GM12873 (cell line): ENCODE measurements at regions not wholly inside any gene's neighbourhood (a gene's known extent, or its start where the extent isn't known, plus 50 kb on each side); places are given as distances from the start of the nearest gene placed in this dataset.

Experiments used
- TF ChIP-seq, protein P1 (sequence below): IDR thresholded peaks from 2 replicates; pipeline ENCODE4 v1.5.1; 2012; ENCODE audit warnings: low read depth, mild to moderate bottlenecking, moderate library complexity, low read length, control low read depth; ENCODE audit not compliant: insufficient read depth; ENCODE audit errors: missing control alignments

DNA sequence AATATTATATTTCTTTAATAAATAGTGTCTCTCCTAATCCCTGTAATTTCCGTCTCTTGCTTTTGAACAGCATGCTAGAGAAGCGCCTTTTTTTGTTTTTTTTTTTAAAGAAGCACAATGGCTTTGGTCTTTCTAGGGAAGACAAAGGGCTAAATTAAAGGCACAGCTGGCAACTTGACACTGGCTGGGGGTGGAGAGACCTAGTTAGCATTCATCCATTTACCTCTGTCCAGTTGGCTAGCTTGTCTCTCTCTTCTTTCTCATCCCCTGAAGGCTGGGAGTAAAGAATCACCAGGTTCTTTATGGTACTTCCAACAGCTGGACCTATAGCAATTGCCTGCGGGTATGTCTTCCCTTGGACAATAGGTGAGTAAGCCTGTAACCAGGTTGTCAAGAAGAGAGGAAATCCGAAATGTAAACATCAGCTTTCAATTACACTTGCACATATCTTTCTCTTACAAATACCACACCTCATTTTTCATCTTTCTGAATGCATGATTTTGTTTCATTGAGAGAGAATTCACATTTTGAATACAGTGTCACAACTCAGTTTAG, 178.4 kb upstream of the GPR101 start:
- TF ChIP-seq, protein P1, sequence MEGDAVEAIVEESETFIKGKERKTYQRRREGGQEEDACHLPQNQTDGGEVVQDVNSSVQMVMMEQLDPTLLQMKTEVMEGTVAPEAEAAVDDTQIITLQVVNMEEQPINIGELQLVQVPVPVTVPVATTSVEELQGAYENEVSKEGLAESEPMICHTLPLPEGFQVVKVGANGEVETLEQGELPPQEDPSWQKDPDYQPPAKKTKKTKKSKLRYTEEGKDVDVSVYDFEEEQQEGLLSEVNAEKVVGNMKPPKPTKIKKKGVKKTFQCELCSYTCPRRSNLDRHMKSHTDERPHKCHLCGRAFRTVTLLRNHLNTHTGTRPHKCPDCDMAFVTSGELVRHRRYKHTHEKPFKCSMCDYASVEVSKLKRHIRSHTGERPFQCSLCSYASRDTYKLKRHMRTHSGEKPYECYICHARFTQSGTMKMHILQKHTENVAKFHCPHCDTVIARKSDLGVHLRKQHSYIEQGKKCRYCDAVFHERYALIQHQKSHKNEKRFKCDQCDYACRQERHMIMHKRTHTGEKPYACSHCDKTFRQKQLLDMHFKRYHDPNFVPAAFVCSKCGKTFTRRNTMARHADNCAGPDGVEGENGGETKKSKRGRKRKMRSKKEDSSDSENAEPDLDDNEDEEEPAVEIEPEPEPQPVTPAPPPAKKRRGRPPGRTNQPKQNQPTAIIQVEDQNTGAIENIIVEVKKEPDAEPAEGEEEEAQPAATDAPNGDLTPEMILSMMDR = no peak

- TF ChIP-seq, protein P1 = no peak
These were observed 164.2 kb upstream of the GPR101 start for GRCh38 chrX:137198040-137198439.

GRCh38 chrX:137195991-137196390, 162.2 kb upstream of the GPR101 start:
- TF ChIP-seq, protein P1 = no peak

DNA sequence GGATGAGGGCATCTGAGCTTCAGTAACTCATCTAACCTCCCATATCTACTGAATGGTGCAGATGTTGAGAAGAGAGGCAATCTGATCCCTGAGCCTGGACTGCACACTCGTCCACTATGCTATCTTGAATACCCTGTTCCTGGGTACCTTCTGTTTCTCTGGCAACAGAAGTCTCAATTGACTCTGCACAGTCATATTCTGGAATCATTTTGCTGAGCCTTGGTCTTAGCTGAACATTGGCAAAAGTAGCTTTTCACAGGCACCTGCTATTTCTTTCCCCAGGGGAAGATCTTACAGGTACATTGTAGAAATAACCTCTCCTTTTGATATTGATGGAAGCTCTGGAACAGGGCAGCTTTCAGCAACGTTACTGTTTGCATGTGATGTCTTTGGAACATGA, 161.5 kb upstream of the GPR101 start:
- TF ChIP-seq, protein P1 = no peak

DNA sequence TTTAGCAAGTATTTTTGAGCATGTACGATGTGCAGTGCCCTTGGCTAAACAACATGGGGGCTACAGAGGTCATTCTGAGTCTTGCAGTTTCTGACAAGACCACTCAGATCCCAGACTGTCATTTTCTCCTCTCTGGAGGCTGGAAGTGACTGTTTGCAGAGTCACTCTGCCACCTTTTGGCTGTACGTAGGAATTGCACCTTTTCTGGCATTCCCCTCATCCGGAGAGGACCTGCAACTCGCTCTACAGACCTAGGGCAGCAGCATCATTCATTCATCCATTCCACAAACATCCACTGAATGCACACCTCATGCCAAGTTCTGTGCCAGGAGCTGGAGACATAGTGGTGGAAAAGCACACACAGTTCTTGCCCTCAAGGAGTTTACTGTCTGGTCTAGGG, 160.4 kb upstream of the GPR101 start:
- TF ChIP-seq, protein P1 = peak; percentile 79

- TF ChIP-seq, protein P1 = no peak
These were observed 153.7 kb upstream of the GPR101 start for GRCh38 chrX:137187540-137187939.

DNA sequence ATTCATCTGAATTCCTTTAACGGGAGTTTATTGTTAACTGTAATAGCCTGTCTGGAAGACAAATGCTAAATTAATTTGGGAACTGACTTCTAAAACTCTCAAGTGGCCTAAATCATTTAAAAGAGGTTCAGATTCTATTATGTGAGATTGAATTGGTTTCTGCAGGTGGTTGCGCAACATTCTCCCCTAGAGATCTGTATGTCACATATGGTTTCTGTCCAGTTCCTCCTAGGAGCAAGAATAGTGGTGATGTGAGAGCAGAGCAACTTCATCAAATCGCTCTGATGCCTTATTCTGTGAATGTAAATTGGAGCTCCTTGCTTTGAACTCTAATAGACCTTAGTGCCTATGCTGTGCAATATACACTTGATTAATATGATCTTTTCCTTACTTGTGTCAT, 144.6 kb upstream of the GPR101 start:
- TF ChIP-seq, protein P1 = no peak
